ENCODE measurements at regions not wholly inside any gene's neighbourhood (a gene's known extent, or its start where the extent isn't known, plus 50 kb on each side); places are given as distances from the start of the nearest gene placed in this dataset.

DNA sequence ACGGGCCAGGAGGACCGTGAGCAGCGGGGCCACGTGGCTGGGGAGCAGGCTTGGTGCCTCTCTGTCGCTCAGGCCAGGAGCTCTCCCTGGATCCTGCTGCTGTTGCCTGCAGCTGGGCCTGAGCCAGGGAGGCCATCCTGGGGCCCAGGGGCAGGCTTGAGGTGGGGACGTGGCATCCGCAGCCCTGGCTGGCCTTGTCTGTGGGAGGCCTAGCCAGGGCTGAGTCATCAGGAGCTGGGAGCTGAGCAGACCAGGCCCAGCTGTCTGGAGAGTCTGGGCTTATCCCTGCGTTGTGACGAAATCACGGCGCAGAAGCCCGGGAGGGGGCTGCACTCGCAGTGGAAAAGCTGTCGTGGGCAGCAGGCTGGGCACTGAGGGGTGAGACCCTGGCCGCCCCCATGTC, 138.8 kb upstream of the COL5A1 start:
- Histone ChIP-seq H3K9me3 (ENCODE audit: low read depth, low read length, poor library complexity, severe bottlenecking) (no peaks in the 10 kb centered on the region), H3K27me3 (replicated peaks; ENCODE audit: insufficient read depth, low read depth, low read length, poor library complexity) (no peaks in the 10 kb centered on the region), H3K36me3 (ENCODE audit: insufficient read depth, low read length, poor library complexity, severe bottlenecking) (no peaks in the 10 kb centered on the region), H3K4me3 (ENCODE audit: low read depth, low read length, poor library complexity, severe bottlenecking) (no peak overlapping the region), H3K4me1 (ENCODE audit: insufficient read depth, low read length, poor library complexity, severe bottlenecking) (no peaks in the 10 kb centered on the region), H3K27ac (ENCODE audit: low read depth, low read length, poor library complexity, severe bottlenecking) (peak overlapping the region; percentile 21)
- no TSS peak for BruUV-seq (replicated peaks)
- ChIA-PET POLR2A (ENCODE audit: low non-redundant PET) (no interaction called here), CTCF (interaction anchor here (0.8 kb wide), 1 partner anchor 53 kb away, joined by 3 read pairs; no protein-coding TSS in a partner anchor)
- peak; percentile 74 for DNase-seq (ENCODE audit: low spot score)
- TF ChIP-seq EZH2 (IDR thresholded peaks at IDR 0.05; ENCODE audit: borderline replicate concordance, low read depth, low read length, poor library complexity, severe bottlenecking) (no peak), CTCF (conservative IDR thresholded peaks at IDR 0.05; ENCODE audit: low read depth, low read length) (no peak)
- intact Hi-C loops (cut with micrococcal nuclease; ENCODE audit: unreplicated experiment): no loop called here

DNA sequence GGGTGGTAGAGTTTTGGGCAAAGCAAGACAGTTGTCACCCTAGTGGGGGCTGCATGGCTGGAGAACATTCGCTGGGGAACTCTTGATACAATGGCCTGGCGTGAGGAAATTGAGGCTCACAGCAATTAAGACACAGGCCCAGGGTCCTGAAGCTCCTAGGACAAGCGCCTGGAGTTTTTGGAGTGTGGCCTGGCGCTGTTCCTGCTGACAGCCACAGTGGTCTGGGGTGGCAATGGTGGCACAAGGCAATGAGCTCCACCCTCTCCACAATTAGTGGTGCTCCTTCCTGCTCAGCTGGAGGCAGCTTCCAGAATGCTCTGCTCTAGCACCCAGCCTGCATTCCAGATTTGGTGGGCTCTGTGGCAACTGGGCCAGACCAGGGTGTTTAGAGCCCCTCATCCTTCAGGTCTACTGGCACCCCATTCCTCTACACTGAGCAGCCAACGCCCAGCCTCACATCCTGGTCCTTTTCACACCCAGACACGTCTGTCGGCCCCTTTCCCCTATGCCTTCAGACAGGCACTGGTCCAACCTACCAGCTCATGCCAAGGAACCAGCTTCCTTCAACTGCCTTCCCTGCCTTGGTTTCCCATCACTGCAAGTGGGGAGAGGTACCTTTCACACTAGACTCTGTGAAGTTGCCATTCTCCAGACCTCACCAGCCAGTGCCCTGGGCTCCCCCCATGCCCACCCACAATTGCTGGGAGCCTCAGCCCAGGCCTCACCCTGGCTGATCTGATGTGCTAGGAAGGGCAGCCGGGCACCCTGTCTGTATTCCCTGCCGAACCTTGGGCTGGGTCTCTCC, 138.1 kb upstream of the COL5A1 start:
- DNase-seq (ENCODE audit: low spot score): no peak
- intact Hi-C loops (cut with micrococcal nuclease; ENCODE audit: unreplicated experiment): no loop called here
- Histone ChIP-seq H3K36me3 (ENCODE audit: insufficient read depth, low read length, poor library complexity, severe bottlenecking) (no peaks in the 10 kb centered on the region), H3K27ac (ENCODE audit: low read depth, low read length, poor library complexity, severe bottlenecking) (no peak overlapping the region), H3K4me3 (ENCODE audit: low read depth, low read length, poor library complexity, severe bottlenecking) (no peak overlapping the region), H3K4me1 (ENCODE audit: insufficient read depth, low read length, poor library complexity, severe bottlenecking) (no peaks in the 10 kb centered on the region), H3K9me3 (ENCODE audit: low read depth, low read length, poor library complexity, severe bottlenecking) (no peaks in the 10 kb centered on the region), H3K27me3 (replicated peaks; ENCODE audit: insufficient read depth, low read depth, low read length, poor library complexity) (no peaks in the 10 kb centered on the region)
- TF ChIP-seq EZH2 (IDR thresholded peaks at IDR 0.05; ENCODE audit: borderline replicate concordance, low read depth, low read length, poor library complexity, severe bottlenecking): no peak
- TF ChIP-seq CTCF (conservative IDR thresholded peaks at IDR 0.05; ENCODE audit: low read depth, low read length): no peak
- ChIA-PET CTCF (interaction anchor here (0.8 kb wide), 1 partner anchor 54 kb away, joined by 3 read pairs; no protein-coding TSS in a partner anchor), POLR2A (ENCODE audit: low non-redundant PET) (no interaction called here)
- BruUV-seq (replicated peaks): no TSS peak

DNA sequence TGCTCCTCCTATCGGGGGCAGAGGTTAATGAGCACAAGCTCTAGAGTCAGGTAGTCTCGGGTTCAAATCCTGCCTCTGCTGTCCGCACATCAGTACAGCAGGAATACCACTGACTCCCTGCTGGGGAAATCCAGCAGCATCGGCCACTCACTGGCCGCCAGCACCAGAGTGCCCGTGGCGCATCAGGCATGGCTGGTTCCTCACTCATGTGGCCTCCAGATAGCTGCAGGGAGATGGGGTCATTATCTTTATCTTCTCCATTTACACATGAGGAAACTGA, 137.6 kb upstream of the COL5A1 start:
- TF ChIP-seq CTCF (conservative IDR thresholded peaks at IDR 0.05; ENCODE audit: low read depth, low read length) (no peak), EZH2 (IDR thresholded peaks at IDR 0.05; ENCODE audit: borderline replicate concordance, low read depth, low read length, poor library complexity, severe bottlenecking) (no peak)
- ChIA-PET CTCF (no interaction called here), POLR2A (ENCODE audit: low non-redundant PET) (no interaction called here)
- intact Hi-C loops (cut with micrococcal nuclease; ENCODE audit: unreplicated experiment): no loop called here
- Histone ChIP-seq H3K27me3 (replicated peaks; ENCODE audit: insufficient read depth, low read depth, low read length, poor library complexity) (no peaks in the 10 kb centered on the region), H3K4me3 (ENCODE audit: low read depth, low read length, poor library complexity, severe bottlenecking) (no peak overlapping the region), H3K27ac (ENCODE audit: low read depth, low read length, poor library complexity, severe bottlenecking) (no peak overlapping the region), H3K9me3 (ENCODE audit: low read depth, low read length, poor library complexity, severe bottlenecking) (no peaks in the 10 kb centered on the region), H3K4me1 (ENCODE audit: insufficient read depth, low read length, poor library complexity, severe bottlenecking) (no peaks in the 10 kb centered on the region), H3K36me3 (ENCODE audit: insufficient read depth, low read length, poor library complexity, severe bottlenecking) (no peaks in the 10 kb centered on the region)
- no peak for DNase-seq (ENCODE audit: low spot score)
- no TSS peak for BruUV-seq (replicated peaks)
